ENCODE measurements at regions not wholly inside any gene's neighbourhood (a gene's known extent, or its start where the extent isn't known, plus 50 kb on each side); places are given as distances from the start of the nearest gene placed in this dataset.
A peak's percentile ranks its signal among the peaks of the same experiment; 100 is the strongest.

GRCh38 chr15:62847900-62848489 lies 194.6 kb upstream of the TPM1 start:
- peak; percentile 93 for TF ChIP-seq CTCF (IDR thresholded peaks at IDR 0.05; ENCODE audit: low read depth, low read length)
- TF ChIP-seq EZH2phosphoT487 (IDR thresholded peaks at IDR 0.05; ENCODE audit: low read depth) = no peak

Measured in OCI-LY3 (cell line).